ENCODE measurements at regions not wholly inside any gene's neighbourhood (a gene's known extent, or its start where the extent isn't known, plus 50 kb on each side); places are given as distances from the start of the nearest gene placed in this dataset.

GRCh38 chr10:33106767-33107166, 148.7 kb upstream of the ITGB1 start:
- no peak for DNase-seq (ENCODE audit: low read depth)
- in situ Hi-C loops (cut with HindIII; ENCODE audit: low pct_unique_long_range_greater_than_20kb, low sequenced_read_pairs): no loop called here

GRCh38 chr10:33103863-33104379, 145.9 kb upstream of the ITGB1 start:
- DNase-seq (ENCODE audit: low read depth): no peak
- in situ Hi-C loops (cut with HindIII; ENCODE audit: low pct_unique_long_range_greater_than_20kb, low sequenced_read_pairs): no loop called here

GRCh38 chr10:33102071-33102470, 144.0 kb upstream of the ITGB1 start:
- no peak for DNase-seq (ENCODE audit: low read depth)
- in situ Hi-C loops (cut with HindIII; ENCODE audit: low pct_unique_long_range_greater_than_20kb, low sequenced_read_pairs): no loop called here

- DNase-seq (ENCODE audit: low read depth): no peak
- in situ Hi-C loops (cut with HindIII; ENCODE audit: low pct_unique_long_range_greater_than_20kb, low sequenced_read_pairs): no loop called here
Observed at GRCh38 chr10:33101392-33101787, 143.4 kb upstream of the ITGB1 start.

GRCh38 chr10:33100781-33101391, 142.9 kb upstream of the ITGB1 start:
- no peak for DNase-seq (ENCODE audit: low read depth)
- in situ Hi-C loops (cut with HindIII; ENCODE audit: low pct_unique_long_range_greater_than_20kb, low sequenced_read_pairs): no loop called here

GRCh38 chr10:33099748-33100147, 141.7 kb upstream of the ITGB1 start:
- in situ Hi-C loops (cut with HindIII; ENCODE audit: low pct_unique_long_range_greater_than_20kb, low sequenced_read_pairs): no loop called here
- DNase-seq (ENCODE audit: low read depth): no peak

GRCh38 chr10:33098951-33099663, 141.1 kb upstream of the ITGB1 start:
- DNase-seq (ENCODE audit: low read depth): no peak
- in situ Hi-C loops (cut with HindIII; ENCODE audit: low pct_unique_long_range_greater_than_20kb, low sequenced_read_pairs): no loop called here

- in situ Hi-C loops (cut with HindIII; ENCODE audit: low pct_unique_long_range_greater_than_20kb, low sequenced_read_pairs): no loop called here
- DNase-seq (ENCODE audit: low read depth): no peak
Observed at GRCh38 chr10:33095867-33096815, 138.1 kb upstream of the ITGB1 start.

GRCh38 chr10:33094263-33095051, 136.4 kb upstream of the ITGB1 start:
- in situ Hi-C loops (cut with HindIII; ENCODE audit: low pct_unique_long_range_greater_than_20kb, low sequenced_read_pairs): no loop called here
- no peak for DNase-seq (ENCODE audit: low read depth)

- in situ Hi-C loops (cut with HindIII; ENCODE audit: low pct_unique_long_range_greater_than_20kb, low sequenced_read_pairs): no loop called here
- no peak for DNase-seq (ENCODE audit: low read depth)
Observed at GRCh38 chr10:33093362-33093761, 135.3 kb upstream of the ITGB1 start.

GRCh38 chr10:33092596-33092995, 134.6 kb upstream of the ITGB1 start:
- in situ Hi-C loops (cut with HindIII; ENCODE audit: low pct_unique_long_range_greater_than_20kb, low sequenced_read_pairs): no loop called here
- DNase-seq (ENCODE audit: low read depth): no peak

- in situ Hi-C loops (cut with HindIII; ENCODE audit: low pct_unique_long_range_greater_than_20kb, low sequenced_read_pairs): no loop called here
- DNase-seq (ENCODE audit: low read depth): no peak
Observed at GRCh38 chr10:33091201-33091600, 133.2 kb upstream of the ITGB1 start.

GRCh38 chr10:33088990-33089389, 131.0 kb upstream of the ITGB1 start:
- no peak for DNase-seq (ENCODE audit: low read depth)
- in situ Hi-C loops (cut with HindIII; ENCODE audit: low pct_unique_long_range_greater_than_20kb, low sequenced_read_pairs): no loop called here

GRCh38 chr10:33087922-33088321, 129.9 kb upstream of the ITGB1 start:
- in situ Hi-C loops (cut with HindIII; ENCODE audit: low pct_unique_long_range_greater_than_20kb, low sequenced_read_pairs): no loop called here
- DNase-seq (ENCODE audit: low read depth): peak; percentile 49

- in situ Hi-C loops (cut with HindIII; ENCODE audit: low pct_unique_long_range_greater_than_20kb, low sequenced_read_pairs): no loop called here
Observed at GRCh38 chr10:33087152-33087551, 129.1 kb upstream of the ITGB1 start.

GRCh38 chr10:33086100-33086499, 128.1 kb upstream of the ITGB1 start:
- in situ Hi-C loops (cut with HindIII; ENCODE audit: low pct_unique_long_range_greater_than_20kb, low sequenced_read_pairs): no loop called here
- DNase-seq (ENCODE audit: low read depth): no peak

More at GRCh38 chr10:33087152-33087551, 129.1 kb upstream of the ITGB1 start:
- DNase-seq (ENCODE audit: low read depth): no peak

GRCh38 chr10:33085313-33085833, 127.3 kb upstream of the ITGB1 start:
- no peak for DNase-seq (ENCODE audit: low read depth)
- in situ Hi-C loops (cut with HindIII; ENCODE audit: low pct_unique_long_range_greater_than_20kb, low sequenced_read_pairs): no loop called here

GRCh38 chr10:33084453-33084852, 126.4 kb upstream of the ITGB1 start:
- in situ Hi-C loops (cut with HindIII; ENCODE audit: low pct_unique_long_range_greater_than_20kb, low sequenced_read_pairs): no loop called here
- no peak for DNase-seq (ENCODE audit: low read depth)

Data from Caki2 (cell line).